K562 (cell line): ENCODE measurements at regions not wholly inside any gene's neighbourhood (a gene's known extent, or its start where the extent isn't known, plus 50 kb on each side); places are given as distances from the start of the nearest gene placed in this dataset.

Experiments used
- ATAC-seq: fragments of 200-7000 bp; cut with Tn5 transposase; 3 replicates; pipeline ENCODE4 v1.9.1; 2020; ENCODE audit warnings: moderate library complexity
- BruUV-seq: library from RNA; stranded (reverse); fragments of 400-500 nt; replicated peaks from 2 replicates; lab custom pipeline; 2021; lab: Mats Ljungman, UMichigan
- CTCF ChIA-PET: fragments of 300-600 bp; formaldehyde crosslinking; extraction: SDS; loops from one replicate; lab custom pipeline; 2021; ENCODE audit warnings: low intra/inter-chr PET ratio; lab: Yijun Ruan, JAX
- POLR2A ChIA-PET: fragments of 300-600, 350-650 bp; sonication (Branson Sonifier 250); formaldehyde crosslinking; extraction: SDS; loops from one replicate; lab custom pipeline; 2021; ENCODE audit warnings: antibody characterized with exemption, inconsistent platforms; lab: Yijun Ruan, JAX
- DNase-seq, 4 experiments: peaks; one replicate each; pipeline versions ENCODE4 v3.0.0 to v3.0.0-alpha.2; 2011 to 2018; ENCODE audit warnings: low spot score in 3 of 4, mixed read lengths in 3 of 4; ENCODE audit errors: extremely low read depth in 1 of 4
- FAIRE-seq: peaks from 2 replicates; lab custom pipeline; 2011; peaks lifted over from hg19 to GRCh38; lab: Jason Lieb, UNC
- H2AFZ ChIP-seq: 2 replicates; pipeline ENCODE4 v1.6.0; 2011; ENCODE audit warnings: low read depth, low read length, control low read depth, inconsistent platforms
- H3K27ac ChIP-seq: fragments of 200-600 bp; 3 replicates; pipeline ENCODE4 v1.8.0; 2011; ENCODE audit warnings: low read depth, mild to moderate bottlenecking, control low read depth, inconsistent platforms, low read length, moderate library complexity, mixed read lengths; ENCODE audit errors: extremely low read depth
- H3K27me3 ChIP-seq, 2 experiments: fragments of 300-600 bp in 1 of 2; 2 replicates in 1 of 2; 3 replicates in 1 of 2; pipeline versions ENCODE4 v1.6.0 to v1.8.0; 2011; ENCODE audit warnings: inconsistent platforms in 2 of 2, low read length in 2 of 2, mild to moderate bottlenecking in 1 of 2, mixed read lengths in 1 of 2, moderate library complexity in 1 of 2; ENCODE audit not compliant: control insufficient read depth in 2 of 2, insufficient read depth in 2 of 2
- H3K36me3 ChIP-seq: fragments of 300-600 bp; 3 replicates; pipeline ENCODE4 v1.8.0; 2011; ENCODE audit warnings: mild to moderate bottlenecking, low read length, inconsistent platforms; ENCODE audit not compliant: control insufficient read depth, insufficient read depth
- H3K4me1 ChIP-seq, 2 experiments: fragments of 200-600 bp in 1 of 2; replicated peaks in 1 of 2; 2 replicates in 1 of 2; 3 replicates in 1 of 2; pipeline versions ENCODE4 v1.5.1 to v1.8.0; 2011; ENCODE audit warnings: inconsistent platforms in 2 of 2, low read length in 2 of 2, mild to moderate bottlenecking in 1 of 2, mixed read lengths in 1 of 2, moderate library complexity in 1 of 2; ENCODE audit not compliant: control insufficient read depth in 2 of 2, insufficient read depth in 2 of 2
- H3K4me2 ChIP-seq: 2 replicates; pipeline ENCODE4 v1.6.1; 2011; ENCODE audit warnings: low read length, control low read depth, inconsistent platforms, mixed read lengths; ENCODE audit not compliant: insufficient read depth
- H3K4me3 ChIP-seq: fragments of 200-600 bp; sonication (generic), shearing (Covaris generic); 2 replicates; pipeline ENCODE4 v1.5.1; 2016; ENCODE audit warnings: control low read depth, inconsistent platforms
- H3K79me2 ChIP-seq: fragments of 200-600 bp; 3 replicates; pipeline ENCODE4 v1.8.0; 2011; ENCODE audit warnings: low read length, inconsistent platforms; ENCODE audit not compliant: control insufficient read depth, insufficient read depth
- H3K9ac ChIP-seq, 2 experiments: 2 replicates each; pipeline versions ENCODE4 v1.6.0 to v1.6.1; 2011; ENCODE audit warnings: low read depth in 2 of 2, low read length in 2 of 2, control low read depth in 1 of 2, inconsistent platforms in 1 of 2, mild to moderate bottlenecking in 1 of 2, mixed read lengths in 1 of 2; ENCODE audit not compliant: insufficient read depth in 1 of 2
- H3K9me1 ChIP-seq: one replicate; pipeline ENCODE4 v1.6.0; 2011; ENCODE audit warnings: inconsistent platforms, mild to moderate bottlenecking, low read length, moderate library complexity; ENCODE audit not compliant: control insufficient read depth, insufficient read depth
- H3K9me3 ChIP-seq: replicated peaks from 2 replicates; pipeline ENCODE4 v1.5.1; 2011; ENCODE audit warnings: low read depth, low read length, inconsistent platforms; ENCODE audit not compliant: control insufficient read depth, insufficient read depth
- H4K20me1 ChIP-seq: replicated peaks from 2 replicates; pipeline ENCODE4 v1.6.1; 2011; ENCODE audit warnings: low read length, inconsistent platforms, mixed read lengths; ENCODE audit not compliant: control insufficient read depth, insufficient read depth
- ARID3B ChIP-seq: fragments of 250-450 bp; sonication (Bioruptor Pico); IDR thresholded peaks from 2 replicates; pipeline ENCODE4 v1.4.0; 2020; ENCODE audit warnings: borderline replicate concordance
- BRD4 ChIP-seq: fragments of 200-600 bp; sonication (generic); IDR thresholded peaks from 2 replicates; pipeline ENCODE4 v1.6.1; 2017; ENCODE audit warnings: inconsistent platforms
- FOXK2 ChIP-seq, 2 experiments: fragments of 450-650 bp; IDR thresholded peaks in 1 of 2; conservative IDR thresholded peaks in 1 of 2; 2 replicates each; pipeline ENCODE4 v1.6.1; 2016; ENCODE audit warnings: low read depth in 2 of 2, mild to moderate bottlenecking in 1 of 2
- HNRNPL ChIP-seq: fragments of 200-400 bp; formaldehyde crosslinking; IDR thresholded peaks from 2 replicates; pipeline ENCODE4 v1.6.1; 2017; ENCODE audit warnings: low read depth, mild to moderate bottlenecking, low read length
- MLX ChIP-seq, 2 experiments: fragments of 450-650 bp in 1 of 2; sonication (generic) in 1 of 2; formaldehyde crosslinking; conservative IDR thresholded peaks; 2 replicates each; pipeline versions ENCODE4 v1.4.0 to v1.8.1; 2020 to 2022; ENCODE audit warnings: mild to moderate bottlenecking in 1 of 2, missing genetic modification reagents in 1 of 2
- NELFE ChIP-seq: IDR thresholded peaks from 2 replicates; pipeline ENCODE4 v1.6.1; 2011; ENCODE audit warnings: mild to moderate bottlenecking; ENCODE audit not compliant: insufficient read depth, insufficient read length
- PCBP2 ChIP-seq: fragments of 200-400 bp; formaldehyde crosslinking; IDR thresholded peaks from 2 replicates; pipeline ENCODE4 v1.6.1; 2018; ENCODE audit warnings: low read length, low read depth, mild to moderate bottlenecking, moderate library complexity; ENCODE audit not compliant: poor library complexity, severe bottlenecking
- STAT6 ChIP-seq: sonication (generic); formaldehyde crosslinking; IDR thresholded peaks from 2 replicates; pipeline ENCODE4 v1.8.1; 2023; ENCODE audit warnings: mild to moderate bottlenecking, missing genetic modification reagents
- TEAD2 ChIP-seq: fragments of 450-650 bp; IDR thresholded peaks from 2 replicates; pipeline ENCODE4 v1.6.1; 2016; ENCODE audit warnings: missing genetic modification characterization, control low read depth, missing compliant biosample characterization
- U2AF2 ChIP-seq: fragments of 200-400 bp; formaldehyde crosslinking; optimal IDR thresholded peaks from 2 replicates; pipeline ENCODE3; 2017; ENCODE audit warnings: low read depth, mild to moderate bottlenecking, low read length
- ZC3H4 ChIP-seq: sonication (generic); formaldehyde crosslinking; IDR thresholded peaks from 2 replicates; pipeline ENCODE4 v1.9.0; 2021; ENCODE audit warnings: missing genetic modification reagents, borderline replicate concordance
- ZNF3 ChIP-seq: fragments of 250-450 bp; sonication (Bioruptor Pico); IDR thresholded peaks from 2 replicates; pipeline ENCODE4 v1.5.0; 2021; ENCODE audit warnings: mild to moderate bottlenecking, moderate library complexity
- ZNF592 ChIP-seq: fragments of 450-650 bp; IDR thresholded peaks from 2 replicates; pipeline ENCODE4 v1.6.1; 2017; ENCODE audit warnings: antibody characterized with exemption, mild to moderate bottlenecking
- ZNF75A ChIP-seq: fragments of 450-650 bp; formaldehyde crosslinking; IDR thresholded peaks from 2 replicates; pipeline ENCODE4 v1.4.0; 2020; ENCODE audit warnings: mild to moderate bottlenecking
- WGBS: fragments of 100-300 bp; shearing (Covaris generic); methylation state at CpG from one replicate; pipeline ENCODE4 v1.1.6; 2016; ENCODE audit warnings: low coverage, mixed read lengths; ENCODE audit not compliant: insufficient coverage; ENCODE audit errors: missing lambda C conversion rate; 5-methylcytosine and 5-hydroxymethylcytosine counted together
- in situ Hi-C: fragments of 300-500 bp; cut with MboI; formaldehyde crosslinking; loops from 4 replicates; pipeline ENCODE4 v1.15.0; 2018; ENCODE audit warnings: inconsistent platforms, mixed read lengths
- intact Hi-C: fragments of 100-400 bp; cut with micrococcal nuclease; formaldehyde crosslinking; loops from 2 replicates; pipeline ENCODE4 v1.14.2; 2022

- Histone ChIP-seq H3K36me3 (no peaks in the 10 kb centered on the region), H2AFZ (no peak overlapping the region), H3K9me3 (no peaks in the 10 kb centered on the region), H3K27ac (no peak overlapping the region), H3K9ac (no peak overlapping the region), H4K20me1 (no peaks in the 10 kb centered on the region), H3K27me3 (no peaks in the 10 kb centered on the region), H3K4me2 (no peak overlapping the region), H3K4me1 (no peaks in the 10 kb centered on the region), H3K4me3 (no peak overlapping the region), H3K9me1 (no peaks in the 10 kb centered on the region), H3K79me2 (no peaks in the 10 kb centered on the region)
- WGBS: 0% methylated on average over 2 of the region's 2 CpGs
- POLR2A ChIA-PET: no interaction called here
- no TSS peak for BruUV-seq
- CTCF ChIA-PET: no interaction called here
- intact Hi-C loops: no loop called here
- DNase-seq (no peak), ATAC-seq (no peak), FAIRE-seq (no peak)
- in situ Hi-C loops: no loop called here
- TF ChIP-seq ZNF592: no peak
- no peak for TF ChIP-seq MLX (CRISPR knock-in tag; conservative IDR thresholded peaks at IDR 0.05)
- TF ChIP-seq ARID3B (CRISPR knock-in tag): no peak
- no peak for TF ChIP-seq ZNF3
- no peak for TF ChIP-seq HNRNPL
- TF ChIP-seq ZNF75A (CRISPR knock-in tag): no peak
- TF ChIP-seq STAT6 (CRISPR knock-in tag): no peak
- TF ChIP-seq NELFE: no peak
- no peak for TF ChIP-seq BRD4
- no peak for TF ChIP-seq PCBP2
- no peak for TF ChIP-seq TEAD2 (tag)
- TF ChIP-seq FOXK2 (conservative IDR thresholded peaks at IDR 0.05 in 1 of 2, IDR thresholded peaks at IDR 0.05 in 1 of 2; ENCODE audit: low read depth in 2 of 2): no peak
- no peak for TF ChIP-seq U2AF2
- no peak for TF ChIP-seq ZC3H4 (CRISPR knock-in tag)
These were observed 698.3 kb downstream of the LRRIQ3 start for GRCh38 chr1:73499671-73500070.
